Heart right ventricle (tissue), 16 donors: ENCODE measurements at regions not wholly inside any gene's neighbourhood (a gene's known extent, or its start where the extent isn't known, plus 50 kb on each side); places are given as distances from the start of the nearest gene placed in this dataset.

Source experiments
- ATAC-seq, 8 donors: fragments of 200-7000 bp; cut with Tn5 transposase; one replicate each; pipeline ENCODE4 v1.9.1; 2020; ENCODE audit warnings: mild to moderate bottlenecking in 8 of 8, moderate library complexity in 8 of 8, moderate number of reproducible peaks in 1 of 8
- DNase-seq, 2 donors: peaks; one replicate each; pipeline ENCODE4 v3.0.0-alpha.2; 2020
- H3K27ac ChIP-seq, 10 donors: fragments of 200-600 bp; sonication (generic) in 2 of 10; one replicate each; pipeline versions ENCODE4 v1.5.0 to v1.8.0; 2020 to 2022; ENCODE audit warnings: mild to moderate bottlenecking in 3 of 10
- H3K27me3 ChIP-seq, 7 donors: fragments of 200-600 bp; one replicate each; pipeline ENCODE4 v1.8.0; 2021 to 2022; ENCODE audit warnings: mild to moderate bottlenecking in 2 of 7
- H3K36me3 ChIP-seq, 9 donors: fragments of 200-600 bp; sonication (generic) in 1 of 9; one replicate each; pipeline versions ENCODE4 v1.5.0 to v1.8.0; 2020 to 2022; ENCODE audit warnings: mild to moderate bottlenecking in 2 of 9
- H3K4me1 ChIP-seq, 9 donors: fragments of 200-600 bp; sonication (generic) in 1 of 9; one replicate each; pipeline versions ENCODE4 v1.5.0 to v1.8.0; 2020 to 2022; ENCODE audit warnings: mild to moderate bottlenecking in 4 of 9
- H3K4me3 ChIP-seq, 10 donors: fragments of 200-600 bp; sonication (generic) in 2 of 10; one replicate each; pipeline versions ENCODE4 v1.5.0 to v1.8.0; 2020 to 2022; ENCODE audit warnings: mild to moderate bottlenecking in 7 of 10, moderate library complexity in 2 of 10
- H3K9me3 ChIP-seq, 11 donors: fragments of 200-600 bp in 10 of 11; sonication (generic) in 2 of 11; one replicate each; pipeline versions ENCODE4 v1.5.0 to v1.8.0; 2013 to 2022; ENCODE audit warnings: mild to moderate bottlenecking in 2 of 11, control low read depth in 1 of 11, moderate library complexity in 1 of 11
- CTCF ChIP-seq, 9 donors: fragments of 200-600 bp; sonication (generic) in 2 of 9; IDR thresholded peaks; one replicate each; pipeline versions ENCODE4 v1.5.0 to v1.8.0; 2021 to 2022; ENCODE audit warnings: antibody characterized with exemption in 9 of 9, mild to moderate bottlenecking in 5 of 9, moderate library complexity in 1 of 9
- WGBS, 2 donors: extraction: QIAGEN DNeasy Blood & Tissue Kit; methylation state at CpG; one replicate each; pipeline ENCODE4 v1.1.7; 2013; ENCODE audit warnings: inconsistent platforms in 1 of 2; 5-methylcytosine and 5-hydroxymethylcytosine counted together
- intact Hi-C, 10 donors: fragments of 100-400 bp; cut with DNase I; formaldehyde crosslinking; loops; one replicate each; pipeline versions ENCODE4 v1.11.1 to v1.14.2; 2022
- donor health status: Arrhythmogenic right ventricular cardiomyopathy.
- donor health status: ischemic (EF 13 %, LVEDD 7.1; RV severe dilation, severe dysfunction).
- donor health status: healthy with polysubstance abuse.
- donor health status: DM: no; HTN: yes; CAD: no.
- donor health status: DM: no; HTN: no; CAD: no.
- donor health status: ischemic (EF 25% LVEDD 6.9; RV normal size, moderate dysfunction).
- donor health status: ischemic (EF 25% LVEDD 5.7; RV mildly dilated, moderate dysfunction).
- donor health status: healthy.
- donor health status: DM: yes; HTN: yes; CAD: no.
- donor health status: Ischemic cardiomyopathy.
- donor health status: ischemic (EF 35%, LVEDD 5.7; RV mildly dilated, moderate dysfunction).
- donor health status: nonischemic (EF 11% LVEDD 7.7; RV severe dilation, severe dysfunction).
- donor health status: DM: yes; HTN: yes; CAD: no.
- donor health status: PGD.
- donor health status: ischemic (EF 29% LVEDD 5.4; RV normal size, mild dysfunction).
- donor health status: nonischemic (EF 23%, LVEDD 6.1; RV moderate dilation, normal function).

- no peak overlapping the region for H3K27ac ChIP-seq
- H3K4me1 ChIP-seq: peaks cover 0 to 26% (median 10%) of the 10 kb centered on the region in 9 donors
- no peaks in the 10 kb centered on the region for H3K27me3 ChIP-seq
- TF ChIP-seq CTCF (IDR thresholded peaks at IDR 0.05): no peak
- H3K4me3 ChIP-seq: no peak overlapping the region
- ATAC-seq (no peak), DNase-seq (no peak)
- no peaks in the 10 kb centered on the region for H3K36me3 ChIP-seq
- 82 to 83% methylated on average over 8 of the region's 8 CpGs for WGBS, 2 donors
- no peaks in the 10 kb centered on the region for H3K9me3 ChIP-seq
- intact Hi-C loops: loop anchor here in 1 of 10 donors (10.0 kb wide), 1 partner anchor 118 kb away; no protein-coding TSS in a partner anchor
Observed at GRCh38 chr7:25726781-25727311, 425.2 kb upstream of the NFE2L3 start.

GRCh38 chr7:25727446-25727845 lies 424.6 kb upstream of the NFE2L3 start:
- no peak for DNase-seq
- Histone ChIP-seq H3K27me3 (no peaks in the 10 kb centered on the region), H3K4me1 (peaks cover 0 to 30% (median 14%) of the 10 kb centered on the region in 9 donors), H3K27ac (no peak overlapping the region), H3K4me3 (no peak overlapping the region), H3K36me3 (no peaks in the 10 kb centered on the region), H3K9me3 (no peaks in the 10 kb centered on the region)
- intact Hi-C loops: loop anchor here in 1 of 10 donors (10.0 kb wide), 1 partner anchor 117 kb away; no protein-coding TSS in a partner anchor
- ATAC-seq: no peak
- 46 to 90% methylated on average over 2 of the region's 2 CpGs for WGBS, 2 donors
- TF ChIP-seq CTCF (IDR thresholded peaks at IDR 0.05): no peak

GRCh38 chr7:25727876-25728275 lies 424.1 kb upstream of the NFE2L3 start:
- TF ChIP-seq CTCF (IDR thresholded peaks at IDR 0.05): no peak
- no peak overlapping the region for H3K27ac ChIP-seq

GRCh38 chr7:25731068-25731845 lies 420.7 kb upstream of the NFE2L3 start:
- Histone ChIP-seq H3K9me3 (no peaks in the 10 kb centered on the region), H3K36me3 (no peaks in the 10 kb centered on the region), H3K4me1 (peaks cover 0 to 19% (median 7%) of the 10 kb centered on the region in 9 donors), H3K27ac (peak overlapping the region in 8 of 10 donors; percentile 13 to 78 (median 55)), H3K4me3 (no peak overlapping the region), H3K27me3 (no peaks in the 10 kb centered on the region)
- WGBS, 2 donors: 47 to 48% methylated on average over 8 of the region's 8 CpGs
- TF ChIP-seq CTCF (IDR thresholded peaks at IDR 0.05): no peak
- DNase-seq (no peak), ATAC-seq (peak in 1 of 8 donors; percentile 45)
- intact Hi-C loops: no loop called here

More at GRCh38 chr7:25727876-25728275, 424.1 kb upstream of the NFE2L3 start:
- 89 to 93% methylated on average over 2 of the region's 2 CpGs for WGBS, 2 donors
- Histone ChIP-seq H3K27me3 (no peaks in the 10 kb centered on the region), H3K4me3 (no peak overlapping the region), H3K4me1 (peaks cover 0 to 30% (median 14%) of the 10 kb centered on the region in 9 donors), H3K36me3 (no peaks in the 10 kb centered on the region), H3K9me3 (no peaks in the 10 kb centered on the region)
- intact Hi-C loops: loop anchor here in 1 of 10 donors (10.0 kb wide), 1 partner anchor 117 kb away; no protein-coding TSS in a partner anchor
- ATAC-seq: no peak
- no peak for DNase-seq
